ENCODE measurements at regions not wholly inside any gene's neighbourhood (a gene's known extent, or its start where the extent isn't known, plus 50 kb on each side); places are given as distances from the start of the nearest gene placed in this dataset.
"Not testable (repeated sequence)": the region's sequence is repeated elsewhere in the genome, so short reads cannot be mapped to it uniquely, and the experiment has no call there.

- peaks cover 3% of the 10 kb centered on the region for H3K36me3 Mint-ChIP-seq
- peaks cover 2% of the 10 kb centered on the region for H3K27me3 Mint-ChIP-seq
- H3K9me3 Mint-ChIP-seq (ENCODE audit: low read depth) = peaks cover 11% of the 10 kb centered on the region
- H3K4me1 Mint-ChIP-seq (ENCODE audit: low read depth) = no peaks in the 10 kb centered on the region
- no peak overlapping the region for H3K4me3 Mint-ChIP-seq
- H3K27ac Mint-ChIP-seq = no peak overlapping the region
Observed at GRCh38 chr6:159416891-159417560, 247.8 kb downstream of the FNDC1 start.

GRCh38 chr6:159415540-159415939 lies 246.3 kb downstream of the FNDC1 start:
- H3K27me3 Mint-ChIP-seq = peaks cover 2% of the 10 kb centered on the region
- peaks cover 3% of the 10 kb centered on the region for H3K36me3 Mint-ChIP-seq
- H3K4me3 Mint-ChIP-seq = no peak overlapping the region
- H3K27ac Mint-ChIP-seq = no peak overlapping the region
- no peaks in the 10 kb centered on the region for H3K4me1 Mint-ChIP-seq (ENCODE audit: low read depth)
- H3K9me3 Mint-ChIP-seq (ENCODE audit: low read depth) = peaks cover 11% of the 10 kb centered on the region

- H3K27me3 Mint-ChIP-seq = peaks cover 2% of the 10 kb centered on the region
- H3K36me3 Mint-ChIP-seq = peaks cover 3% of the 10 kb centered on the region
- no peak overlapping the region for H3K4me3 Mint-ChIP-seq
- no peak overlapping the region for H3K27ac Mint-ChIP-seq
- peaks cover 11% of the 10 kb centered on the region for H3K9me3 Mint-ChIP-seq (ENCODE audit: low read depth)
- no peaks in the 10 kb centered on the region for H3K4me1 Mint-ChIP-seq (ENCODE audit: low read depth)
Observed at GRCh38 chr6:159414711-159415110, 245.5 kb downstream of the FNDC1 start.

- not testable (repeated sequence) for H3K4me3 Mint-ChIP-seq; H3K4me1 Mint-ChIP-seq (ENCODE audit: low read depth); H3K27me3 Mint-ChIP-seq; H3K36me3 Mint-ChIP-seq; H3K9me3 Mint-ChIP-seq (ENCODE audit: low read depth); H3K27ac Mint-ChIP-seq
Observed at GRCh38 chr6:159407211-159407780, 238.1 kb downstream of the FNDC1 start.

- no peak overlapping the region for H3K4me3 Mint-ChIP-seq
- H3K4me1 Mint-ChIP-seq (ENCODE audit: low read depth) = no peaks in the 10 kb centered on the region
- peaks cover 2% of the 10 kb centered on the region for H3K36me3 Mint-ChIP-seq
- H3K27me3 Mint-ChIP-seq = peaks cover 5% of the 10 kb centered on the region
- H3K9me3 Mint-ChIP-seq (ENCODE audit: low read depth) = no peaks in the 10 kb centered on the region
- no peak overlapping the region for H3K27ac Mint-ChIP-seq
Observed at GRCh38 chr6:159404296-159404695, 235.1 kb downstream of the FNDC1 start.

GRCh38 chr6:159400826-159401225 lies 231.6 kb downstream of the FNDC1 start:
- Mint-ChIP-seq H3K36me3 (no peaks in the 10 kb centered on the region), H3K4me1 (ENCODE audit: low read depth) (no peaks in the 10 kb centered on the region), H3K9me3 (ENCODE audit: low read depth) (no peaks in the 10 kb centered on the region), H3K27me3 (peaks cover 5% of the 10 kb centered on the region), H3K27ac (no peak overlapping the region), H3K4me3 (no peak overlapping the region)

- H3K4me3 Mint-ChIP-seq = no peak overlapping the region
- no peaks in the 10 kb centered on the region for H3K36me3 Mint-ChIP-seq
- no peak overlapping the region for H3K27ac Mint-ChIP-seq
- peaks cover 9% of the 10 kb centered on the region for H3K27me3 Mint-ChIP-seq
- H3K9me3 Mint-ChIP-seq (ENCODE audit: low read depth) = no peaks in the 10 kb centered on the region
- H3K4me1 Mint-ChIP-seq (ENCODE audit: low read depth) = no peaks in the 10 kb centered on the region
Observed at GRCh38 chr6:159399751-159400221, 230.6 kb downstream of the FNDC1 start.

- H3K4me3 Mint-ChIP-seq = no peak overlapping the region
- H3K27ac Mint-ChIP-seq = no peak overlapping the region
- H3K27me3 Mint-ChIP-seq = peaks cover 12% of the 10 kb centered on the region
- H3K9me3 Mint-ChIP-seq (ENCODE audit: low read depth) = no peaks in the 10 kb centered on the region
- H3K4me1 Mint-ChIP-seq (ENCODE audit: low read depth) = no peaks in the 10 kb centered on the region
- H3K36me3 Mint-ChIP-seq = no peaks in the 10 kb centered on the region
Observed at GRCh38 chr6:159398633-159399032, 229.4 kb downstream of the FNDC1 start.

GRCh38 chr6:159397753-159398152 lies 228.6 kb downstream of the FNDC1 start:
- Mint-ChIP-seq H3K4me1 (ENCODE audit: low read depth) (no peaks in the 10 kb centered on the region), H3K27ac (no peak overlapping the region), H3K27me3 (peaks cover 16% of the 10 kb centered on the region), H3K9me3 (ENCODE audit: low read depth) (peaks cover 3% of the 10 kb centered on the region), H3K36me3 (no peaks in the 10 kb centered on the region), H3K4me3 (no peak overlapping the region)

GRCh38 chr6:159395609-159396008 lies 226.4 kb downstream of the FNDC1 start:
- peaks cover 17% of the 10 kb centered on the region for H3K27me3 Mint-ChIP-seq
- no peak overlapping the region for H3K4me3 Mint-ChIP-seq
- no peak overlapping the region for H3K27ac Mint-ChIP-seq
- H3K9me3 Mint-ChIP-seq (ENCODE audit: low read depth) = peaks cover 6% of the 10 kb centered on the region
- H3K4me1 Mint-ChIP-seq (ENCODE audit: low read depth) = no peaks in the 10 kb centered on the region
- no peaks in the 10 kb centered on the region for H3K36me3 Mint-ChIP-seq

GRCh38 chr6:159392695-159393094 lies 223.5 kb downstream of the FNDC1 start:
- not testable (repeated sequence) for H3K4me3 Mint-ChIP-seq; H3K36me3 Mint-ChIP-seq; H3K27ac Mint-ChIP-seq; H3K4me1 Mint-ChIP-seq (ENCODE audit: low read depth); H3K9me3 Mint-ChIP-seq (ENCODE audit: low read depth)
- peaks cover 19% of the 10 kb centered on the region for H3K27me3 Mint-ChIP-seq

- H3K9me3 Mint-ChIP-seq (ENCODE audit: low read depth) = peaks cover 6% of the 10 kb centered on the region
- H3K4me1 Mint-ChIP-seq (ENCODE audit: low read depth) = no peaks in the 10 kb centered on the region
- H3K27ac Mint-ChIP-seq = no peak overlapping the region
Observed at GRCh38 chr6:159390381-159390780, 221.2 kb downstream of the FNDC1 start.

GRCh38 chr6:159389695-159390094 lies 220.5 kb downstream of the FNDC1 start:
- Mint-ChIP-seq H3K4me3 (no peak overlapping the region), H3K36me3 (no peaks in the 10 kb centered on the region), H3K27me3 (peaks cover 19% of the 10 kb centered on the region), H3K9me3 (ENCODE audit: low read depth) (peaks cover 6% of the 10 kb centered on the region), H3K27ac (no peak overlapping the region), H3K4me1 (ENCODE audit: low read depth) (no peaks in the 10 kb centered on the region)

More at GRCh38 chr6:159390381-159390780, 221.2 kb downstream of the FNDC1 start:
- peaks cover 19% of the 10 kb centered on the region for H3K27me3 Mint-ChIP-seq
- no peaks in the 10 kb centered on the region for H3K36me3 Mint-ChIP-seq
- H3K4me3 Mint-ChIP-seq = no peak overlapping the region

- Mint-ChIP-seq H3K4me1 (ENCODE audit: low read depth) (no peaks in the 10 kb centered on the region), H3K27me3 (peaks cover 18% of the 10 kb centered on the region), H3K36me3 (no peaks in the 10 kb centered on the region), H3K9me3 (ENCODE audit: low read depth) (no peaks in the 10 kb centered on the region), H3K4me3 (no peak overlapping the region), H3K27ac (no peak overlapping the region)
Observed at GRCh38 chr6:159380114-159380513, 210.9 kb downstream of the FNDC1 start.

GRCh38 chr6:159378411-159379328 lies 209.5 kb downstream of the FNDC1 start:
- Mint-ChIP-seq H3K27ac (no peak overlapping the region), H3K4me3 (no peak overlapping the region), H3K4me1 (ENCODE audit: low read depth) (no peaks in the 10 kb centered on the region), H3K9me3 (ENCODE audit: low read depth) (no peaks in the 10 kb centered on the region), H3K36me3 (no peaks in the 10 kb centered on the region), H3K27me3 (peaks cover 12% of the 10 kb centered on the region)
